ENCODE measurements at regions not wholly inside any gene's neighbourhood (a gene's known extent, or its start where the extent isn't known, plus 50 kb on each side); places are given as distances from the start of the nearest gene placed in this dataset.

GRCh38 chr12:65685514-65685913 lies 138.8 kb upstream of the HMGA2 start:
- H4K20me1 ChIP-seq (replicated peaks; ENCODE audit: control insufficient read depth, extremely low read depth, insufficient read depth, low read length), result no peaks in the 10 kb centered on the region
- BruUV-seq (replicated peaks), result no TSS peak
- dilution Hi-C loops (cut with MboI; ENCODE audit: extremely low pct_ligation_motif_present, low sequenced_read_pairs) (no loop called here), intact Hi-C loops (cut with micrococcal nuclease) (loop anchor here (1.0 kb wide), 4 partner anchors 73 to 372 kb away; no protein-coding TSS in a partner anchor)
- CTCF ChIA-PET, result interaction anchor here (1.1 to 1.6 kb wide), 5 partner anchors 11 to 129 kb away, joined by 3 to 8 read pairs (median 4); no protein-coding TSS in a partner anchor
- H3K79me2 ChIP-seq (ENCODE audit: control insufficient read depth, insufficient read depth, low read length), result no peaks in the 10 kb centered on the region
- DNase-seq (ENCODE audit: low read depth, low spot score), result peak; percentile 63
- no peaks in the 10 kb centered on the region for H3K27me3 ChIP-seq (ENCODE audit: control insufficient read depth in 2 of 2, insufficient read depth in 2 of 2, low read length in 2 of 2)
- no peak overlapping the region for H3K9ac ChIP-seq (replicated peaks; ENCODE audit: extremely low read depth, insufficient read depth, low read length)
- no peak overlapping the region for H2AFZ ChIP-seq (ENCODE audit: low read depth, low read length)
- no peak overlapping the region for H3K27ac ChIP-seq (ENCODE audit: insufficient read depth, low read depth, low read length)
- TF ChIP-seq CTCF (IDR thresholded peaks at IDR 0.05; ENCODE audit: extremely low read depth in 1 of 2, insufficient read depth in 1 of 2, low read depth in 1 of 2, low read length in 2 of 2), result peak; percentile 52 to 63
- TF ChIP-seq GATA2 (IDR thresholded peaks at IDR 0.05; ENCODE audit: insufficient read depth, insufficient read length, low read depth, low read length), result no peak
- H3K9me3 ChIP-seq (replicated peaks; ENCODE audit: control insufficient read depth, insufficient read depth, low read length), result no peaks in the 10 kb centered on the region
- H3K4me2 ChIP-seq (ENCODE audit: insufficient read depth, low read length), result no peak overlapping the region
- FAIRE-seq, result peak; percentile 89
- no peaks in the 10 kb centered on the region for H3K9me1 ChIP-seq (replicated peaks; ENCODE audit: control insufficient read depth, extremely low read depth, insufficient read depth, low read length)
- H3K36me3 ChIP-seq (ENCODE audit: control insufficient read depth in 2 of 2, extremely low read depth in 1 of 2, insufficient read depth in 2 of 2, low read length in 2 of 2), result no peaks in the 10 kb centered on the region
- no peak overlapping the region for H3K4me3 ChIP-seq (replicated peaks in 1 of 3; ENCODE audit: insufficient read depth in 1 of 3, low read depth in 1 of 3, low read length in 3 of 3)
- POLR2A ChIA-PET, result no interaction called here
- no peaks in the 10 kb centered on the region for H3K4me1 ChIP-seq (ENCODE audit: control insufficient read depth, extremely low read depth, insufficient read depth, low read length)

DNA sequence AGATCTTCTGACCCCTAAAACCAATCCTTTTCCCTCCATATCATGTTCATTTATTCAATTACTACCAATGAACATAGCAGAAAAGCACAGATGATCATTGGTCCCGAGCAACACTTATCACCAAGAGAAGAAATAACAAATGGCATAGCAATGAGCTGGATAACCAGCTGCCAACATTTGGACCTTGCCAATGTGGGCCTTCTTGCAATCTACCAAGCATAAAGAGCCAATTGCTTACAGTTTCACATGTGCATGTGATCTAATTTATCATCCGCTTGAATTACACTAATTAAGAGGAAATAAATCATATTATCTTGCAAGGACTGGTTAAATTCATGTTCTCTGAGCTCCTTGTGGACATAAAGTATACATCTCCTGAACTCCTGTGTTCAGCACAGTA lies 134.8 kb upstream of the HMGA2 start:
- CTCF ChIA-PET, result interaction anchor here (0.5 to 2.4 kb wide), 5 partner anchors 10 to 431 kb away, joined by 3 to 16 read pairs (median 7); no protein-coding TSS in a partner anchor

More for the DNA sequence above, 134.8 kb upstream of the HMGA2 start:
- POLR2A ChIA-PET, result no interaction called here
- no TSS peak for BruUV-seq (replicated peaks)
- Histone ChIP-seq H4K20me1 (replicated peaks; ENCODE audit: control insufficient read depth, extremely low read depth, insufficient read depth, low read length) (no peaks in the 10 kb centered on the region), H3K4me2 (ENCODE audit: insufficient read depth, low read length) (no peak overlapping the region), H3K4me1 (ENCODE audit: control insufficient read depth, extremely low read depth, insufficient read depth, low read length) (peaks cover 2% of the 10 kb centered on the region), H3K27me3 (ENCODE audit: control insufficient read depth in 2 of 2, insufficient read depth in 2 of 2, low read length in 2 of 2) (no peaks in the 10 kb centered on the region), H3K79me2 (ENCODE audit: control insufficient read depth, insufficient read depth, low read length) (no peaks in the 10 kb centered on the region), H3K27ac (ENCODE audit: insufficient read depth, low read depth, low read length) (no peak overlapping the region), H3K9me3 (replicated peaks; ENCODE audit: control insufficient read depth, insufficient read depth, low read length) (no peaks in the 10 kb centered on the region), H2AFZ (ENCODE audit: low read depth, low read length) (no peak overlapping the region), H3K4me3 (replicated peaks in 1 of 3; ENCODE audit: insufficient read depth in 1 of 3, low read depth in 1 of 3, low read length in 3 of 3) (no peak overlapping the region), H3K36me3 (ENCODE audit: control insufficient read depth in 2 of 2, extremely low read depth in 1 of 2, insufficient read depth in 2 of 2, low read length in 2 of 2) (no peaks in the 10 kb centered on the region), H3K9me1 (replicated peaks; ENCODE audit: control insufficient read depth, extremely low read depth, insufficient read depth, low read length) (no peaks in the 10 kb centered on the region), H3K9ac (replicated peaks; ENCODE audit: extremely low read depth, insufficient read depth, low read length) (no peak overlapping the region)
- dilution Hi-C loops (cut with MboI; ENCODE audit: extremely low pct_ligation_motif_present, low sequenced_read_pairs) (no loop called here), intact Hi-C loops (cut with micrococcal nuclease) (no loop called here)
- FAIRE-seq (no peak), DNase-seq (ENCODE audit: low read depth, low spot score) (no peak)
- TF ChIP-seq POLR2AphosphoS5 (IDR thresholded peaks at IDR 0.05; ENCODE audit: insufficient read depth, low read depth, low read length), result no peak
- no peak for TF ChIP-seq CTCF (IDR thresholded peaks at IDR 0.05; ENCODE audit: extremely low read depth in 1 of 2, insufficient read depth in 1 of 2, low read depth in 1 of 2, low read length in 2 of 2)
- TF ChIP-seq FOS (IDR thresholded peaks at IDR 0.05; ENCODE audit: borderline replicate concordance, insufficient read depth, low read length), result no peak
- TF ChIP-seq, protein P1, sequence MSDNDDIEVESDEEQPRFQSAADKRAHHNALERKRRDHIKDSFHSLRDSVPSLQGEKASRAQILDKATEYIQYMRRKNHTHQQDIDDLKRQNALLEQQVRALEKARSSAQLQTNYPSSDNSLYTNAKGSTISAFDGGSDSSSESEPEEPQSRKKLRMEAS (IDR thresholded peaks at IDR 0.05; ENCODE audit: insufficient read depth, insufficient read length), result no peak
- TF ChIP-seq MYC (IDR thresholded peaks at IDR 0.05; ENCODE audit: low read depth, low read length), result no peak
- no peak for TF ChIP-seq EZH2 (IDR thresholded peaks at IDR 0.05; ENCODE audit: borderline replicate concordance, low read depth, low read length, severe bottlenecking)
- no peak for TF ChIP-seq JUN (IDR thresholded peaks at IDR 0.05; ENCODE audit: borderline replicate concordance, insufficient read depth, insufficient read length, low read depth)
- TF ChIP-seq POLR2A (IDR thresholded peaks at IDR 0.05; ENCODE audit: low read depth, low read length), result no peak
- TF ChIP-seq GATA2 (IDR thresholded peaks at IDR 0.05; ENCODE audit: insufficient read depth, insufficient read length, low read depth, low read length), result no peak
